ENCODE measurements at regions not wholly inside any gene's neighbourhood (a gene's known extent, or its start where the extent isn't known, plus 50 kb on each side); places are given as distances from the start of the nearest gene placed in this dataset.

- H3K27me3 Mint-ChIP-seq, result peaks cover 12% of the 10 kb centered on the region
- H3K4me3 Mint-ChIP-seq, result no peak overlapping the region
- peaks cover 4% of the 10 kb centered on the region for H3K9me3 Mint-ChIP-seq
- H3K36me3 Mint-ChIP-seq (ENCODE audit: low read depth), result no peaks in the 10 kb centered on the region
- no peak overlapping the region for H3K27ac Mint-ChIP-seq
- H3K4me1 Mint-ChIP-seq (ENCODE audit: low read depth), result no peaks in the 10 kb centered on the region
These were observed 232.0 kb downstream of the GRIN2B start for GRCh38 chr12:13749389-13749788.

- no peaks in the 10 kb centered on the region for H3K9me3 Mint-ChIP-seq
- H3K27me3 Mint-ChIP-seq, result peaks cover 16% of the 10 kb centered on the region
- no peak overlapping the region for H3K27ac Mint-ChIP-seq
- no peaks in the 10 kb centered on the region for H3K4me1 Mint-ChIP-seq (ENCODE audit: low read depth)
- H3K36me3 Mint-ChIP-seq (ENCODE audit: low read depth), result no peaks in the 10 kb centered on the region
- H3K4me3 Mint-ChIP-seq, result no peak overlapping the region
These were observed 236.1 kb downstream of the GRIN2B start for GRCh38 chr12:13745111-13745860.

- H3K4me1 Mint-ChIP-seq (ENCODE audit: low read depth), result no peaks in the 10 kb centered on the region
- no peaks in the 10 kb centered on the region for H3K36me3 Mint-ChIP-seq (ENCODE audit: low read depth)
- no peak overlapping the region for H3K4me3 Mint-ChIP-seq
- H3K27me3 Mint-ChIP-seq, result peaks cover 16% of the 10 kb centered on the region
- no peak overlapping the region for H3K27ac Mint-ChIP-seq
- H3K9me3 Mint-ChIP-seq, result no peaks in the 10 kb centered on the region
These were observed 236.8 kb downstream of the GRIN2B start for GRCh38 chr12:13744561-13744960.

- Mint-ChIP-seq H3K4me3 (no peak overlapping the region), H3K27ac (no peak overlapping the region), H3K4me1 (ENCODE audit: low read depth) (no peaks in the 10 kb centered on the region), H3K9me3 (no peaks in the 10 kb centered on the region), H3K36me3 (ENCODE audit: low read depth) (no peaks in the 10 kb centered on the region), H3K27me3 (peaks cover 9% of the 10 kb centered on the region)
These were observed 241.3 kb downstream of the GRIN2B start for GRCh38 chr12:13740149-13740545.

- Mint-ChIP-seq H3K4me3 (no peak overlapping the region), H3K4me1 (ENCODE audit: low read depth) (no peaks in the 10 kb centered on the region), H3K27ac (no peak overlapping the region), H3K27me3 (peaks cover 6% of the 10 kb centered on the region), H3K36me3 (ENCODE audit: low read depth) (no peaks in the 10 kb centered on the region), H3K9me3 (no peaks in the 10 kb centered on the region)
These were observed 245.7 kb downstream of the GRIN2B start for GRCh38 chr12:13735734-13736133.

GRCh38 chr12:13734584-13735152, 246.7 kb downstream of the GRIN2B start:
- H3K4me1 Mint-ChIP-seq (ENCODE audit: low read depth), result no peaks in the 10 kb centered on the region
- no peak overlapping the region for H3K27ac Mint-ChIP-seq
- peaks cover 6% of the 10 kb centered on the region for H3K27me3 Mint-ChIP-seq
- H3K4me3 Mint-ChIP-seq, result no peak overlapping the region
- no peaks in the 10 kb centered on the region for H3K9me3 Mint-ChIP-seq
- H3K36me3 Mint-ChIP-seq (ENCODE audit: low read depth), result no peaks in the 10 kb centered on the region

GRCh38 chr12:13727707-13728195, 253.7 kb downstream of the GRIN2B start:
- Mint-ChIP-seq H3K27ac (no peak overlapping the region), H3K4me3 (no peak overlapping the region), H3K36me3 (ENCODE audit: low read depth) (no peaks in the 10 kb centered on the region), H3K9me3 (no peaks in the 10 kb centered on the region), H3K4me1 (ENCODE audit: low read depth) (no peaks in the 10 kb centered on the region), H3K27me3 (peaks cover 8% of the 10 kb centered on the region)

GRCh38 chr12:13725049-13725448, 256.4 kb downstream of the GRIN2B start:
- no peaks in the 10 kb centered on the region for H3K4me1 Mint-ChIP-seq (ENCODE audit: low read depth)
- no peak overlapping the region for H3K27ac Mint-ChIP-seq
- no peaks in the 10 kb centered on the region for H3K36me3 Mint-ChIP-seq (ENCODE audit: low read depth)
- H3K27me3 Mint-ChIP-seq, result peaks cover 8% of the 10 kb centered on the region
- H3K4me3 Mint-ChIP-seq, result no peak overlapping the region
- no peaks in the 10 kb centered on the region for H3K9me3 Mint-ChIP-seq

- Mint-ChIP-seq H3K36me3 (ENCODE audit: low read depth) (no peaks in the 10 kb centered on the region), H3K27ac (no peak overlapping the region), H3K9me3 (no peaks in the 10 kb centered on the region), H3K4me3 (no peak overlapping the region), H3K4me1 (ENCODE audit: low read depth) (no peaks in the 10 kb centered on the region), H3K27me3 (peaks cover 4% of the 10 kb centered on the region)
These were observed 257.3 kb downstream of the GRIN2B start for GRCh38 chr12:13724136-13724535.

- no peak overlapping the region for H3K27ac Mint-ChIP-seq
- no peaks in the 10 kb centered on the region for H3K27me3 Mint-ChIP-seq
- no peaks in the 10 kb centered on the region for H3K4me1 Mint-ChIP-seq (ENCODE audit: low read depth)
- no peaks in the 10 kb centered on the region for H3K36me3 Mint-ChIP-seq (ENCODE audit: low read depth)
- H3K9me3 Mint-ChIP-seq, result no peaks in the 10 kb centered on the region
- no peak overlapping the region for H3K4me3 Mint-ChIP-seq
These were observed 261.4 kb downstream of the GRIN2B start for GRCh38 chr12:13719986-13720385.

GRCh38 chr12:13718271-13718670, 263.1 kb downstream of the GRIN2B start:
- H3K36me3 Mint-ChIP-seq (ENCODE audit: low read depth), result no peaks in the 10 kb centered on the region
- H3K27ac Mint-ChIP-seq, result no peak overlapping the region
- no peak overlapping the region for H3K4me3 Mint-ChIP-seq
- no peaks in the 10 kb centered on the region for H3K9me3 Mint-ChIP-seq
- H3K27me3 Mint-ChIP-seq, result no peaks in the 10 kb centered on the region
- H3K4me1 Mint-ChIP-seq (ENCODE audit: low read depth), result no peaks in the 10 kb centered on the region

- Mint-ChIP-seq H3K27ac (no peak overlapping the region), H3K36me3 (ENCODE audit: low read depth) (no peaks in the 10 kb centered on the region)
These were observed 265.3 kb downstream of the GRIN2B start for GRCh38 chr12:13716119-13716518.

GRCh38 chr12:13713556-13714410, 267.6 kb downstream of the GRIN2B start:
- Mint-ChIP-seq H3K36me3 (ENCODE audit: low read depth) (no peaks in the 10 kb centered on the region), H3K9me3 (no peaks in the 10 kb centered on the region), H3K27ac (no peak overlapping the region), H3K4me3 (no peak overlapping the region), H3K4me1 (ENCODE audit: low read depth) (no peaks in the 10 kb centered on the region), H3K27me3 (peaks cover 6% of the 10 kb centered on the region)

More at GRCh38 chr12:13716119-13716518, 265.3 kb downstream of the GRIN2B start:
- H3K27me3 Mint-ChIP-seq, result no peaks in the 10 kb centered on the region
- no peaks in the 10 kb centered on the region for H3K4me1 Mint-ChIP-seq (ENCODE audit: low read depth)
- no peak overlapping the region for H3K4me3 Mint-ChIP-seq
- no peaks in the 10 kb centered on the region for H3K9me3 Mint-ChIP-seq

GRCh38 chr12:13707829-13708228, 273.6 kb downstream of the GRIN2B start:
- Mint-ChIP-seq H3K4me1 (ENCODE audit: low read depth) (no peaks in the 10 kb centered on the region), H3K4me3 (no peak overlapping the region), H3K27me3 (peaks cover 23% of the 10 kb centered on the region), H3K27ac (no peak overlapping the region), H3K36me3 (ENCODE audit: low read depth) (no peaks in the 10 kb centered on the region), H3K9me3 (peaks cover under 1% of the 10 kb centered on the region)

- Mint-ChIP-seq H3K9me3 (peaks cover 4% of the 10 kb centered on the region), H3K4me1 (ENCODE audit: low read depth) (no peaks in the 10 kb centered on the region), H3K4me3 (no peak overlapping the region), H3K27ac (no peak overlapping the region), H3K27me3 (peaks cover 29% of the 10 kb centered on the region), H3K36me3 (ENCODE audit: low read depth) (no peaks in the 10 kb centered on the region)
These were observed 279.0 kb downstream of the GRIN2B start for GRCh38 chr12:13702381-13702780.
